Left ventricle myocardium inferior (tissue), 1 donor: ENCODE measurements at regions not wholly inside any gene's neighbourhood (a gene's known extent, or its start where the extent isn't known, plus 50 kb on each side); places are given as distances from the start of the nearest gene placed in this dataset.
"Not testable (repeated sequence)": the region's sequence is repeated elsewhere in the genome, so short reads cannot be mapped to it uniquely, and the experiment has no call there.

Experiments used
- DNase-seq: peaks from one replicate; pipeline ENCODE4 v3.0.0-alpha.2; 2020
- H3K27ac ChIP-seq: fragments of 200-600 bp; replicated peaks from 2 replicates; pipeline ENCODE4 v1.8.0; 2021
- H3K27me3 ChIP-seq: fragments of 200-600 bp; 2 replicates; pipeline ENCODE4 v1.8.0; 2021; ENCODE audit warnings: low read depth
- H3K36me3 ChIP-seq: fragments of 200-600 bp; 2 replicates; pipeline ENCODE4 v1.8.0; 2021
- H3K4me1 ChIP-seq: fragments of 200-600 bp; 2 replicates; pipeline ENCODE4 v1.8.0; 2021
- H3K4me3 ChIP-seq: fragments of 200-600 bp; 2 replicates; pipeline ENCODE4 v1.8.0; 2021; ENCODE audit warnings: mild to moderate bottlenecking, moderate library complexity
- H3K9me3 ChIP-seq: fragments of 200-600 bp; replicated peaks from 2 replicates; pipeline ENCODE4 v1.8.0; 2021
- CTCF ChIP-seq: fragments of 200-600 bp; IDR thresholded peaks from 2 replicates; pipeline ENCODE4 v1.8.0; 2021; ENCODE audit warnings: antibody characterized with exemption, mild to moderate bottlenecking, borderline replicate concordance
- intact Hi-C: fragments of 100-400 bp; cut with micrococcal nuclease; formaldehyde crosslinking; loops from one replicate; pipeline ENCODE4 v1.11.0; 2022
- donor health status: DM: no; HTN: yes; CAD: no; lungs with severe emphysema.

GRCh38 chr7:101754424-101755159 is 62.8 kb upstream of the CUX1 start:
- Histone ChIP-seq H3K36me3 (no peaks in the 10 kb centered on the region), H3K27me3 (peaks cover 10% of the 10 kb centered on the region), H3K4me3 (peak overlapping the region; percentile 64), H3K27ac (peak overlapping the region; percentile 25), H3K4me1 (peaks cover 6% of the 10 kb centered on the region), H3K9me3 (no peaks in the 10 kb centered on the region)
- no peak for DNase-seq
- TF ChIP-seq CTCF: no peak
- intact Hi-C loops: no loop called here

GRCh38 chr7:101757879-101758278 is 59.5 kb upstream of the CUX1 start:
- Histone ChIP-seq H3K36me3 (no peaks in the 10 kb centered on the region), H3K4me1 (peaks cover 6% of the 10 kb centered on the region), H3K4me3 (no peak overlapping the region), H3K9me3 (no peaks in the 10 kb centered on the region), H3K27me3 (peaks cover 6% of the 10 kb centered on the region), H3K27ac (no peak overlapping the region)
- no peak for DNase-seq
- TF ChIP-seq CTCF: no peak
- intact Hi-C loops: no loop called here

GRCh38 chr7:101758519-101758918 is 58.9 kb upstream of the CUX1 start:
- H3K9me3 ChIP-seq, H3K27ac ChIP-seq, DNase-seq, H3K36me3 ChIP-seq, intact Hi-C loops, H3K4me1 ChIP-seq, H3K27me3 ChIP-seq, H3K4me3 ChIP-seq: not testable (repeated sequence)

GRCh38 chr7:101764221-101764620 is 53.2 kb upstream of the CUX1 start:
- Histone ChIP-seq H3K4me3 (no peak overlapping the region), H3K36me3 (no peaks in the 10 kb centered on the region), H3K27ac (no peak overlapping the region), H3K27me3 (no peaks in the 10 kb centered on the region), H3K4me1 (no peaks in the 10 kb centered on the region), H3K9me3 (no peaks in the 10 kb centered on the region)
- intact Hi-C loops: no loop called here
- no peak for DNase-seq
- no peak for TF ChIP-seq CTCF

GRCh38 chr7:101767544-101767943 is 49.9 kb upstream of the CUX1 start:
- TF ChIP-seq CTCF: no peak
- peaks cover 21% of the 10 kb centered on the region for H3K27me3 ChIP-seq
- no peaks in the 10 kb centered on the region for H3K4me1 ChIP-seq
- intact Hi-C loops: no loop called here
- no peak for DNase-seq
- H3K36me3 ChIP-seq: no peaks in the 10 kb centered on the region
- H3K4me3 ChIP-seq: no peak overlapping the region
- no peaks in the 10 kb centered on the region for H3K9me3 ChIP-seq
- H3K27ac ChIP-seq: no peak overlapping the region
